Breast epithelium (tissue), 3 donors: ENCODE measurements at regions not wholly inside any gene's neighbourhood (a gene's known extent, or its start where the extent isn't known, plus 50 kb on each side); places are given as distances from the start of the nearest gene placed in this dataset.

ENCODE experiments used
- POLR2AphosphoS5 ChIP-seq, 3 donors: sonication (generic); formaldehyde crosslinking; IDR thresholded peaks; one replicate each; pipeline ENCODE4 v1.6.1; 2017; ENCODE audit warnings: antibody characterized with exemption in 3 of 3
- TF ChIP-seq, protein P1 (sequence below), 3 donors: fragments of 450-650 bp; IDR thresholded peaks; one replicate each; pipeline ENCODE4 v1.5.1; 2016 to 2017; ENCODE audit warnings: antibody characterized with exemption in 3 of 3, mild to moderate bottlenecking in 3 of 3, moderate library complexity in 3 of 3

DNA sequence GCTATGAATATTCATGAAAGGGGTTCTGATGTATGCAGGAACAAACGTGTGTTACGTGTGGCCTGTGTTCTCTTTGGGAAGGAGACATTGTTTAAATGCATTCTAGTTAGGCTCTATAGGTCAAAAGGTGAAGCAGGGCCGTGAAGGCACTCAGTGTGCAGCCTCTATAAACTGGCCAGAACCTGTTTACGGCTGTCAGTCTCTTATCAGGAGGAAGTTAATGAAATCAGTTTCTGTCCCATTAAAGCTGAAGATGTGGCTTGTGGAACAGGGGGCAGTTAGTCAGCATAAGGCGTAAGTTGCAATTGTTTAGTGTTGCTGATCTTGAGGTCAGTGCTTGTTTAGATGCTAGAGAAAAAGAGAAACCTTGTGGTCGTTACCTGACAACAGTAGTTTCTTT, 111.5 kb upstream of the KCNG1 start:
- TF ChIP-seq, protein P1, sequence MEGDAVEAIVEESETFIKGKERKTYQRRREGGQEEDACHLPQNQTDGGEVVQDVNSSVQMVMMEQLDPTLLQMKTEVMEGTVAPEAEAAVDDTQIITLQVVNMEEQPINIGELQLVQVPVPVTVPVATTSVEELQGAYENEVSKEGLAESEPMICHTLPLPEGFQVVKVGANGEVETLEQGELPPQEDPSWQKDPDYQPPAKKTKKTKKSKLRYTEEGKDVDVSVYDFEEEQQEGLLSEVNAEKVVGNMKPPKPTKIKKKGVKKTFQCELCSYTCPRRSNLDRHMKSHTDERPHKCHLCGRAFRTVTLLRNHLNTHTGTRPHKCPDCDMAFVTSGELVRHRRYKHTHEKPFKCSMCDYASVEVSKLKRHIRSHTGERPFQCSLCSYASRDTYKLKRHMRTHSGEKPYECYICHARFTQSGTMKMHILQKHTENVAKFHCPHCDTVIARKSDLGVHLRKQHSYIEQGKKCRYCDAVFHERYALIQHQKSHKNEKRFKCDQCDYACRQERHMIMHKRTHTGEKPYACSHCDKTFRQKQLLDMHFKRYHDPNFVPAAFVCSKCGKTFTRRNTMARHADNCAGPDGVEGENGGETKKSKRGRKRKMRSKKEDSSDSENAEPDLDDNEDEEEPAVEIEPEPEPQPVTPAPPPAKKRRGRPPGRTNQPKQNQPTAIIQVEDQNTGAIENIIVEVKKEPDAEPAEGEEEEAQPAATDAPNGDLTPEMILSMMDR (IDR thresholded peaks at IDR 0.05): no peak
- no peak for TF ChIP-seq POLR2AphosphoS5 (IDR thresholded peaks at IDR 0.05)
